ENCODE measurements at regions not wholly inside any gene's neighbourhood (a gene's known extent, or its start where the extent isn't known, plus 50 kb on each side); places are given as distances from the start of the nearest gene placed in this dataset.

GRCh38 chr10:4511509-4511908 lies 314.5 kb upstream of the AKR1E2 start:
- H4K20me1 ChIP-seq (replicated peaks; ENCODE audit: control insufficient read depth, extremely low read depth, insufficient read depth, low read length), result no peaks in the 10 kb centered on the region
- no peak overlapping the region for H3K9ac ChIP-seq (replicated peaks; ENCODE audit: extremely low read depth, insufficient read depth, low read length)
- no peaks in the 10 kb centered on the region for H3K79me2 ChIP-seq (ENCODE audit: control insufficient read depth, insufficient read depth, low read length)
- FAIRE-seq, result no peak
- H2AFZ ChIP-seq (ENCODE audit: low read depth, low read length), result no peak overlapping the region
- no peaks in the 10 kb centered on the region for H3K9me1 ChIP-seq (replicated peaks; ENCODE audit: control insufficient read depth, extremely low read depth, insufficient read depth, low read length)
- intact Hi-C loops (cut with micrococcal nuclease), result no loop called here
- CTCF ChIA-PET, result no interaction called here
- no peak for TF ChIP-seq POLR2AphosphoS5 (IDR thresholded peaks at IDR 0.05; ENCODE audit: insufficient read depth, low read depth, low read length)
- no peak for TF ChIP-seq FOS (IDR thresholded peaks at IDR 0.05; ENCODE audit: borderline replicate concordance, insufficient read depth, low read length)
- TF ChIP-seq JUN (IDR thresholded peaks at IDR 0.05; ENCODE audit: borderline replicate concordance, insufficient read depth, insufficient read length, low read depth), result no peak
- no peak for TF ChIP-seq EZH2 (IDR thresholded peaks at IDR 0.05; ENCODE audit: borderline replicate concordance, low read depth, low read length, severe bottlenecking)
- TF ChIP-seq MAX (IDR thresholded peaks at IDR 0.05; ENCODE audit: insufficient read depth, insufficient read length), result no peak
- no peak for TF ChIP-seq CTCF (IDR thresholded peaks at IDR 0.05; ENCODE audit: extremely low read depth in 1 of 2, insufficient read depth in 1 of 2, low read depth in 1 of 2, low read length in 2 of 2)
- TF ChIP-seq POLR2A (IDR thresholded peaks at IDR 0.05; ENCODE audit: low read depth, low read length), result no peak
- TF ChIP-seq MYC (IDR thresholded peaks at IDR 0.05; ENCODE audit: low read depth, low read length), result no peak
- no peak for TF ChIP-seq GATA2 (IDR thresholded peaks at IDR 0.05; ENCODE audit: insufficient read depth, insufficient read length, low read depth, low read length)
- DNase-seq (ENCODE audit: low read depth, low spot score), result no peak
- no peaks in the 10 kb centered on the region for H3K27me3 ChIP-seq (ENCODE audit: control insufficient read depth in 2 of 2, insufficient read depth in 2 of 2, low read length in 2 of 2)
- no peak overlapping the region for H3K27ac ChIP-seq (ENCODE audit: insufficient read depth, low read depth, low read length)
- H3K9me3 ChIP-seq (replicated peaks; ENCODE audit: control insufficient read depth, insufficient read depth, low read length), result no peaks in the 10 kb centered on the region
- peaks cover under 1% of the 10 kb centered on the region for H3K4me1 ChIP-seq (ENCODE audit: control insufficient read depth, extremely low read depth, insufficient read depth, low read length)
- H3K4me3 ChIP-seq (replicated peaks in 1 of 3; ENCODE audit: insufficient read depth in 1 of 3, low read depth in 1 of 3, low read length in 3 of 3), result no peak overlapping the region
- H3K4me2 ChIP-seq (ENCODE audit: insufficient read depth, low read length), result no peak overlapping the region
- H3K36me3 ChIP-seq (ENCODE audit: control insufficient read depth in 2 of 2, extremely low read depth in 1 of 2, insufficient read depth in 2 of 2, low read length in 2 of 2), result no peaks in the 10 kb centered on the region
- dilution Hi-C loops (cut with MboI; ENCODE audit: extremely low pct_ligation_motif_present, low sequenced_read_pairs), result no loop called here
- POLR2A ChIA-PET, result no interaction called here
- no TSS peak for BruUV-seq (replicated peaks)
